SH-SY5Y (cell line): ENCODE measurements at regions not wholly inside any gene's neighbourhood (a gene's known extent, or its start where the extent isn't known, plus 50 kb on each side); places are given as distances from the start of the nearest gene placed in this dataset.

Source experiments
- GATA2 ChIP-seq: IDR thresholded peaks from 2 replicates; pipeline ENCODE4 v1.6.1; 2011; ENCODE audit warnings: mild to moderate bottlenecking, low read depth, low read length
- GATA3 ChIP-seq: IDR thresholded peaks from 2 replicates; pipeline ENCODE4 v1.6.1; 2011; ENCODE audit warnings: low read depth, mild to moderate bottlenecking, low read length, moderate library complexity

- TF ChIP-seq GATA3 (no peak), GATA2 (no peak)
These were observed 392.5 kb upstream of the SALL3 start for GRCh38 chr18:78587096-78587495.

- TF ChIP-seq GATA2: no peak
- no peak for TF ChIP-seq GATA3
These were observed 391.7 kb upstream of the SALL3 start for GRCh38 chr18:78587626-78588600.

GRCh38 chr18:78589916-78590437 is 389.6 kb upstream of the SALL3 start:
- TF ChIP-seq GATA2: no peak
- TF ChIP-seq GATA3: no peak

- TF ChIP-seq GATA3 (no peak), GATA2 (no peak)
These were observed 384.2 kb upstream of the SALL3 start for GRCh38 chr18:78595453-78595852.

GRCh38 chr18:78595924-78596573 is 383.6 kb upstream of the SALL3 start:
- TF ChIP-seq GATA2: no peak
- no peak for TF ChIP-seq GATA3

GRCh38 chr18:78596794-78597345 is 382.7 kb upstream of the SALL3 start:
- TF ChIP-seq GATA3 (no peak), GATA2 (no peak)

- no peak for TF ChIP-seq GATA3
- TF ChIP-seq GATA2: no peak
These were observed 378.3 kb upstream of the SALL3 start for GRCh38 chr18:78601349-78601748.

GRCh38 chr18:78601923-78602322 is 377.7 kb upstream of the SALL3 start:
- no peak for TF ChIP-seq GATA2
- TF ChIP-seq GATA3: no peak

- no peak for TF ChIP-seq GATA3
- no peak for TF ChIP-seq GATA2
These were observed 377.2 kb upstream of the SALL3 start for GRCh38 chr18:78602430-78602829.

- no peak for TF ChIP-seq GATA2
- TF ChIP-seq GATA3: no peak
These were observed 376.3 kb upstream of the SALL3 start for GRCh38 chr18:78603102-78603983.

- no peak for TF ChIP-seq GATA3
These were observed 374.4 kb upstream of the SALL3 start for GRCh38 chr18:78605255-78605654.

GRCh38 chr18:78607221-78607620 is 372.4 kb upstream of the SALL3 start:
- TF ChIP-seq GATA3 (no peak), GATA2 (no peak)

GRCh38 chr18:78607784-78608183 is 371.8 kb upstream of the SALL3 start:
- no peak for TF ChIP-seq GATA2
- no peak for TF ChIP-seq GATA3
